ENCODE measurements at regions not wholly inside any gene's neighbourhood (a gene's known extent, or its start where the extent isn't known, plus 50 kb on each side); places are given as distances from the start of the nearest gene placed in this dataset.

- no peaks in the 10 kb centered on the region for H3K79me2 ChIP-seq (ENCODE audit: insufficient read depth, low read length)
- ChIA-PET POLR2A (no interaction called here), CTCF (no interaction called here), RAD21 (ENCODE audit: low non-redundant PET in 1 of 2, low total read pairs in 2 of 2, uncharacterized antibody in 2 of 2, unreplicated experiment in 2 of 2) (no interaction called here)
- DNase-seq (ENCODE audit: low read depth, low spot score) (no peak), ATAC-seq (no peak)
- peaks cover 0 to 7% of the 10 kb centered on the region in 2 experiments; a peak in 1 of 4 replicates for H3K9me3 ChIP-seq (ENCODE audit: control insufficient read depth in 1 of 2, insufficient read depth in 1 of 2, low read depth in 1 of 2, low read length in 2 of 2)
- no peaks in the 10 kb centered on the region for H3K9me2 ChIP-seq (ENCODE audit: insufficient read depth)
- no peaks in the 10 kb centered on the region for H4K20me1 ChIP-seq (ENCODE audit: insufficient read depth)
- peaks cover 7 to 23% of the 10 kb centered on the region in 2 experiments for H3K4me1 ChIP-seq (ENCODE audit: control insufficient read depth in 1 of 2, insufficient read depth in 2 of 2, low read length in 2 of 2)
- no peak overlapping the region for H3K9ac ChIP-seq (ENCODE audit: low read length)
- no peaks in the 10 kb centered on the region for H3K27me3 ChIP-seq (ENCODE audit: insufficient read depth, low read length)
- intact Hi-C loops (cut with micrococcal nuclease): no loop called here
- no TSS peak for BruUV-seq (replicated peaks)
- no peaks in the 10 kb centered on the region for H3K36me3 ChIP-seq (ENCODE audit: control insufficient read depth in 1 of 2, insufficient read depth in 2 of 2, low read length in 2 of 2)
- no peak overlapping the region for H3K4me3 ChIP-seq (replicated peaks in 1 of 2; ENCODE audit: low read depth in 1 of 2, low read length in 2 of 2)
- H3K4me2 ChIP-seq (ENCODE audit: low read length): no peak overlapping the region
- H2AFZ ChIP-seq (ENCODE audit: low read depth, low read length, poor library complexity, severe bottlenecking): no peak overlapping the region
- TF ChIP-seq RAD21 (IDR thresholded peaks at IDR 0.05; ENCODE audit: low read depth) (no peak), SRF (IDR thresholded peaks at IDR 0.05; ENCODE audit: low read depth) (no peak), ZNF274 (IDR thresholded peaks at IDR 0.05; ENCODE audit: low read depth, low read length) (no peak), SIN3A (IDR thresholded peaks at IDR 0.05; ENCODE audit: low read depth) (no peak), EZH2 (IDR thresholded peaks at IDR 0.05) (no peak), MAX (IDR thresholded peaks at IDR 0.05) (no peak), EZH2phosphoT487 (IDR thresholded peaks at IDR 0.05; ENCODE audit: borderline replicate concordance) (no peak), CEBPB (IDR thresholded peaks at IDR 0.05; ENCODE audit: low read depth) (no peak), POLR2A (IDR thresholded peaks at IDR 0.05; ENCODE audit: borderline replicate concordance, extremely low read depth, insufficient read depth, insufficient read length) (no peak), TCF7L2 (IDR thresholded peaks at IDR 0.05; ENCODE audit: borderline replicate concordance, extremely low read depth, insufficient read depth, insufficient read length) (no peak), REST (IDR thresholded peaks at IDR 0.05; ENCODE audit: low read depth) (no peak), CTCF (IDR thresholded peaks at IDR 0.05 in 2 of 3, conservative IDR thresholded peaks at IDR 0.05 in 1 of 3; ENCODE audit: borderline replicate concordance in 1 of 3, insufficient read depth in 1 of 3, low read depth in 2 of 3, low read length in 2 of 3) (no peak), ATF3 (IDR thresholded peaks at IDR 0.05) (no peak), SP1 (IDR thresholded peaks at IDR 0.05; ENCODE audit: low read depth) (no peak), FOSL1 (IDR thresholded peaks at IDR 0.05; ENCODE audit: low read depth) (no peak), ELF1 (IDR thresholded peaks at IDR 0.05; ENCODE audit: borderline replicate concordance, low read depth) (no peak)
- no peak overlapping the region for H3K27ac ChIP-seq (ENCODE audit: low read depth, low read length)
These were observed 55.4 kb upstream of the LINC01488 start for GRCh38 chr11:69425895-69426544.
